AG08395 (cell line): ENCODE measurements at regions not wholly inside any gene's neighbourhood (a gene's known extent, or its start where the extent isn't known, plus 50 kb on each side); places are given as distances from the start of the nearest gene placed in this dataset.

Experiments used
- DNase-seq: peaks from one replicate; pipeline ENCODE4 v3.0.0; 2012; ENCODE audit warnings: mixed read lengths, low spot score

- no peak for DNase-seq
These were observed 57.2 kb downstream of the NKX6-1 start for GRCh38 chr4:84441758-84442377.

- no peak for DNase-seq
These were observed 59.1 kb downstream of the NKX6-1 start for GRCh38 chr4:84439996-84440395.

- no peak for DNase-seq
These were observed 62.3 kb downstream of the NKX6-1 start for GRCh38 chr4:84436812-84437211.

GRCh38 chr4:84434344-84434743, 64.7 kb downstream of the NKX6-1 start:
- DNase-seq: no peak

GRCh38 chr4:84433633-84434222, 65.4 kb downstream of the NKX6-1 start:
- no peak for DNase-seq

- DNase-seq: no peak
These were observed 66.4 kb downstream of the NKX6-1 start for GRCh38 chr4:84432713-84433112.

- no peak for DNase-seq
These were observed 78.5 kb downstream of the NKX6-1 start for GRCh38 chr4:84420608-84421007.

- DNase-seq: no peak
These were observed 79.9 kb downstream of the NKX6-1 start for GRCh38 chr4:84419201-84419600.

- no peak for DNase-seq
These were observed 80.9 kb downstream of the NKX6-1 start for GRCh38 chr4:84417997-84418709.

- no peak for DNase-seq
These were observed 85.1 kb downstream of the NKX6-1 start for GRCh38 chr4:84413976-84414375.

- DNase-seq: no peak
These were observed 85.6 kb downstream of the NKX6-1 start for GRCh38 chr4:84413480-84413879.

- DNase-seq: no peak
These were observed 87.0 kb downstream of the NKX6-1 start for GRCh38 chr4:84412062-84412461.

GRCh38 chr4:84407554-84408407, 91.3 kb downstream of the NKX6-1 start:
- DNase-seq: no peak

GRCh38 chr4:84403656-84404055, 95.4 kb downstream of the NKX6-1 start:
- DNase-seq: peak; percentile 57

- no peak for DNase-seq
These were observed 97.3 kb downstream of the NKX6-1 start for GRCh38 chr4:84401701-84402306.

GRCh38 chr4:84394386-84394785, 104.7 kb downstream of the NKX6-1 start:
- DNase-seq: peak; percentile 8

- no peak for DNase-seq
These were observed 106.0 kb downstream of the NKX6-1 start for GRCh38 chr4:84392951-84393590.

- DNase-seq: peak; percentile 53
These were observed 109.7 kb downstream of the NKX6-1 start for GRCh38 chr4:84389406-84389805.

GRCh38 chr4:84385203-84385602, 113.9 kb downstream of the NKX6-1 start:
- no peak for DNase-seq

GRCh38 chr4:84384801-84385200, 114.3 kb downstream of the NKX6-1 start:
- no peak for DNase-seq

GRCh38 chr4:84381759-84382158, 117.3 kb downstream of the NKX6-1 start:
- no peak for DNase-seq
